HEK293T (cell line): ENCODE measurements at regions not wholly inside any gene's neighbourhood (a gene's known extent, or its start where the extent isn't known, plus 50 kb on each side); places are given as distances from the start of the nearest gene placed in this dataset.

ENCODE experiments used
- ARNT ChIP-seq: fragments of 450-650 bp; IDR thresholded peaks from 2 replicates; pipeline ENCODE4 v1.6.1; 2017; ENCODE audit warnings: mild to moderate bottlenecking
- BHLHE40 ChIP-seq: fragments of 450-650 bp; IDR thresholded peaks from 2 replicates; pipeline ENCODE4 v1.6.1; 2016; ENCODE audit warnings: mild to moderate bottlenecking, moderate library complexity, borderline replicate concordance
- ELF4 ChIP-seq: fragments of 450-650 bp; IDR thresholded peaks from 2 replicates; pipeline ENCODE4 v1.6.1; 2017; ENCODE audit warnings: antibody characterized with exemption
- FOXA1 ChIP-seq: fragments of 450-650 bp; IDR thresholded peaks from 2 replicates; pipeline ENCODE4 v1.6.1; 2016; ENCODE audit warnings: mild to moderate bottlenecking
- FOXK2 ChIP-seq: fragments of 450-650 bp; IDR thresholded peaks from 2 replicates; pipeline ENCODE4 v1.6.1; 2016; ENCODE audit warnings: mild to moderate bottlenecking
- HDGF ChIP-seq: fragments of 450-650 bp; IDR thresholded peaks from 2 replicates; pipeline ENCODE4 v1.6.1; 2017; ENCODE audit warnings: antibody characterized with exemption, borderline replicate concordance
- L3MBTL2 ChIP-seq: fragments of 450-650 bp; conservative IDR thresholded peaks from 2 replicates; pipeline ENCODE4 v1.6.1; 2016; ENCODE audit warnings: mild to moderate bottlenecking
- NFRKB ChIP-seq: fragments of 450-650 bp; IDR thresholded peaks from 2 replicates; pipeline ENCODE4 v1.6.1; 2016; ENCODE audit warnings: mild to moderate bottlenecking, moderate library complexity
- SP1 ChIP-seq: fragments of 450-650 bp; IDR thresholded peaks from 2 replicates; pipeline ENCODE4 v1.6.1; 2017
- SUZ12 ChIP-seq: fragments of 450-650 bp; IDR thresholded peaks from 2 replicates; pipeline ENCODE4 v1.6.1; 2016; ENCODE audit warnings: mild to moderate bottlenecking
- TARDBP ChIP-seq: fragments of 450-650 bp; IDR thresholded peaks from 2 replicates; pipeline ENCODE4 v1.6.1; 2016
- ZNF384 ChIP-seq: fragments of 450-650 bp; IDR thresholded peaks from 2 replicates; pipeline ENCODE4 v1.6.1; 2016
- TF ChIP-seq, protein P1 (sequence below): fragments of 450-650 bp; IDR thresholded peaks from 2 replicates; pipeline ENCODE4 v1.6.1; 2016

DNA sequence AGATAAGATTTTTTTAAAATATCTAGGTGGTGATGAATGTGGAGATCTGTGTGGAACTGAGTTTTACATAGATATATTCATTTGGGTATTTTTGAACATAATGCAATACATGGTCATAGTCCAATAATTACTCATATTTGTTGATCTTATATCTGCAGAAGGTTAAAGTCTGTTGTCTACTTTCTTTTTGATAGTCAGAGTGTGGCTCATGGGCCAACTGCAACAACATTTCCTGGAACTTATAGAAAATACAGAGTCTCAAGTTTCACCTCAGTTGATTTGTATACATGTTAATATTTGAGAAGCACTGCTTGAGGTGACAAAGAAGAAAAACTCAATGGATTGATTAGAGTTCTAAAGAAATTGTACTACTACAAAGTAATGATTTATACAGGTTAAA is 408.4 kb downstream of the ARAP2 start:
- TF ChIP-seq, protein P1, sequence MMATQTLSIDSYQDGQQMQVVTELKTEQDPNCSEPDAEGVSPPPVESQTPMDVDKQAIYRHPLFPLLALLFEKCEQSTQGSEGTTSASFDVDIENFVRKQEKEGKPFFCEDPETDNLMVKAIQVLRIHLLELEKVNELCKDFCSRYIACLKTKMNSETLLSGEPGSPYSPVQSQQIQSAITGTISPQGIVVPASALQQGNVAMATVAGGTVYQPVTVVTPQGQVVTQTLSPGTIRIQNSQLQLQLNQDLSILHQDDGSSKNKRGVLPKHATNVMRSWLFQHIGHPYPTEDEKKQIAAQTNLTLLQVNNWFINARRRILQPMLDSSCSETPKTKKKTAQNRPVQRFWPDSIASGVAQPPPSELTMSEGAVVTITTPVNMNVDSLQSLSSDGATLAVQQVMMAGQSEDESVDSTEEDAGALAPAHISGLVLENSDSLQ: no peak
- TF ChIP-seq SUZ12 (no peak), FOXA1 (no peak), SP1 (no peak), L3MBTL2 (no peak), NFRKB (no peak), TARDBP (no peak), ZNF384 (no peak), HDGF (no peak), FOXK2 (no peak), ELF4 (no peak), ARNT (no peak), BHLHE40 (no peak)
